Vagina (tissue), 2 donors: ENCODE measurements at regions not wholly inside any gene's neighbourhood (a gene's known extent, or its start where the extent isn't known, plus 50 kb on each side); places are given as distances from the start of the nearest gene placed in this dataset.
"Not testable (repeated sequence)": the region's sequence is repeated elsewhere in the genome, so short reads cannot be mapped to it uniquely, and the experiment has no call there.

Experiments used
- DNase-seq, 2 donors: peaks; one replicate each; pipeline ENCODE4 v3.0.0-alpha.2; 2017; ENCODE audit errors: extremely low spot score in 2 of 2
- H3K27ac ChIP-seq: fragments of 200-600 bp; sonication (generic); one replicate; pipeline ENCODE4 v1.5.1; 2019
- H3K27me3 ChIP-seq: fragments of 200-600 bp; sonication (generic); one replicate; pipeline ENCODE4 v1.5.1; 2019
- H3K36me3 ChIP-seq, 2 donors: fragments of 200-600 bp; sonication (generic); one replicate each; pipeline ENCODE4 v1.5.1; 2017 to 2019
- H3K4me1 ChIP-seq: fragments of 200-600 bp; sonication (generic); one replicate; pipeline ENCODE4 v1.5.1; 2019
- H3K4me3 ChIP-seq, 2 donors: fragments of 200-600 bp; sonication (generic); 1 replicate in 1 of 2; 2 replicates in 1 of 2; pipeline ENCODE4 v1.5.1; 2016 to 2019
- H3K9me3 ChIP-seq: fragments of 200-600 bp; sonication (generic); one replicate; pipeline ENCODE4 v1.5.1; 2019
- CTCF ChIP-seq, 3 experiments: fragments of 450-650 bp in 2 of 3; fragments of 200-600 bp in 1 of 3; sonication (generic) in 1 of 3; IDR thresholded peaks; one replicate each; pipeline ENCODE4 v1.5.1; 2017 to 2019; ENCODE audit warnings: antibody characterized with exemption in 3 of 3, mild to moderate bottlenecking in 2 of 3, moderate library complexity in 2 of 3
- POLR2A ChIP-seq, 2 donors: fragments of 450-650 bp; IDR thresholded peaks; one replicate each; pipeline ENCODE4 v1.6.1; 2017; ENCODE audit warnings: antibody characterized with exemption in 2 of 2, mild to moderate bottlenecking in 2 of 2, moderate library complexity in 2 of 2
- POLR2AphosphoS5 ChIP-seq, 2 donors: sonication (generic); formaldehyde crosslinking; IDR thresholded peaks; one replicate each; pipeline ENCODE4 v1.9.0; 2017; ENCODE audit warnings: antibody characterized with exemption in 2 of 2, mild to moderate bottlenecking in 2 of 2, low read depth in 1 of 2; ENCODE audit not compliant: insufficient read depth in 1 of 2
- intact Hi-C: fragments of 100-400 bp; cut with DNase I; formaldehyde crosslinking; loops from one replicate; pipeline ENCODE4 v1.15.1; 2023

- no peaks in the 10 kb centered on the region for H3K9me3 ChIP-seq
- no peaks in the 10 kb centered on the region for H3K4me1 ChIP-seq
- no peak overlapping the region for H3K27ac ChIP-seq
- H3K27me3 ChIP-seq = no peaks in the 10 kb centered on the region
- no peaks in the 10 kb centered on the region for H3K36me3 ChIP-seq
- no peak overlapping the region for H3K4me3 ChIP-seq
- no peak for TF ChIP-seq CTCF (IDR thresholded peaks at IDR 0.05)
- no peak for TF ChIP-seq POLR2A (IDR thresholded peaks at IDR 0.05)
- intact Hi-C loops = no loop called here
- no peak for DNase-seq
These were observed 107.2 kb upstream of the MARK1 start for GRCh38 chr1:220420726-220421125.

DNA sequence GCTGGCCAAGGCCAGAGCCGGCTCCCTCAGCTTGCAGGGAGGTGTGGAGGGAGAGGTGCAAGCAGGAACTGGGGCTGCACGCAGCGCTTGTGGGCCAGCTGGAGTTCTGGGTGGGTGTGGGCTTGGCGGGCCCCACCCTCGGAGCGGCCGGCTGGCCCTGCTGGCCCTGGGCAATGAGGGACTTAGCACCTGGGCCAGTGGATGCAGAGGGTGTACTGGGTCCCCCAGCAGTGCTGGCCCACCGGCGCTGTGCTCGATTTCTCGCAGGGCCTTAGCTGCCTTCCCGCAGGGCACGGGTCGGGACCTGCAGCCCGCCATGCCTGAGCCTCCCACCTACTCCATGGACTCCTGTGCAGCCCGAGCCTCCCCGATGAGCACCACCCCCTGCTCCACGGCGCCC, 115.6 kb upstream of the MARK1 start:
- H3K27ac ChIP-seq, H3K4me1 ChIP-seq, H3K9me3 ChIP-seq, intact Hi-C loops, H3K4me3 ChIP-seq, H3K36me3 ChIP-seq, DNase-seq, H3K27me3 ChIP-seq: not testable (repeated sequence)

GRCh38 chr1:220410611-220411010, 117.3 kb upstream of the MARK1 start:
- intact Hi-C loops = no loop called here
- Histone ChIP-seq H3K27me3 (no peaks in the 10 kb centered on the region), H3K36me3 (no peaks in the 10 kb centered on the region), H3K4me3 (no peak overlapping the region), H3K9me3 (no peaks in the 10 kb centered on the region), H3K27ac (no peak overlapping the region), H3K4me1 (peaks cover 7% of the 10 kb centered on the region)
- no peak for TF ChIP-seq POLR2A (IDR thresholded peaks at IDR 0.05)
- no peak for DNase-seq

- no peak overlapping the region for H3K27ac ChIP-seq
- intact Hi-C loops = no loop called here
- no peaks in the 10 kb centered on the region for H3K9me3 ChIP-seq
- H3K4me3 ChIP-seq = no peak overlapping the region
- no peaks in the 10 kb centered on the region for H3K36me3 ChIP-seq
- no peaks in the 10 kb centered on the region for H3K27me3 ChIP-seq
- DNase-seq = no peak
- no peak for TF ChIP-seq CTCF (IDR thresholded peaks at IDR 0.05)
- no peak for TF ChIP-seq POLR2AphosphoS5 (IDR thresholded peaks at IDR 0.05; ENCODE audit: insufficient read depth in 1 of 2, low read depth in 1 of 2)
- no peak for TF ChIP-seq POLR2A (IDR thresholded peaks at IDR 0.05)
- peaks cover 7% of the 10 kb centered on the region for H3K4me1 ChIP-seq
These were observed 118.0 kb upstream of the MARK1 start for GRCh38 chr1:220409771-220410595.

DNA sequence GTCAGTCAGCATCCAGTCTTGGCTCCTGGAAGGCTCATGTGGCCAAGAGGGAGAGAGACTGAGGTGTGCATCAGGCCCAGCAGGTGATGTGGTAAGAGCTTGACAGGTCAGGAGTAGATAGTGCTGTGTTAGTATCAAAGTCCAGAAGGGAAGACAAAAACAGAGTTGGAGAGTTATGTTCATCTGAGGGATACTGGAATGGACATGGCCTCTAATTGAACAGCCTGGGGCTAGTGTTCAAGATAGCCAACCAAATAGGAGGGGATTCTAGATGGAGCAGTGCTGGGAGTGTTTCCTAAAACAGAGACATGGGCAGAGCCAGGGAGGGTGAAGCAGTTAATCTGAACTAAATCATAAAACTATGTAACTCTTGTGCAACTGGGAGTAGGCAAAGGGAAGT, 120.7 kb upstream of the MARK1 start:
- no peak overlapping the region for H3K4me3 ChIP-seq
- peaks cover 7% of the 10 kb centered on the region for H3K4me1 ChIP-seq
- DNase-seq = no peak
- TF ChIP-seq CTCF (IDR thresholded peaks at IDR 0.05) (no peak), POLR2A (IDR thresholded peaks at IDR 0.05) (no peak), POLR2AphosphoS5 (IDR thresholded peaks at IDR 0.05; ENCODE audit: insufficient read depth in 1 of 2, low read depth in 1 of 2) (no peak)
- intact Hi-C loops = no loop called here
- H3K9me3 ChIP-seq = no peaks in the 10 kb centered on the region
- H3K36me3 ChIP-seq = no peaks in the 10 kb centered on the region
- no peak overlapping the region for H3K27ac ChIP-seq
- H3K27me3 ChIP-seq = no peaks in the 10 kb centered on the region

- intact Hi-C loops = no loop called here
- Histone ChIP-seq H3K9me3 (no peaks in the 10 kb centered on the region), H3K27ac (no peak overlapping the region), H3K4me1 (no peaks in the 10 kb centered on the region), H3K36me3 (no peaks in the 10 kb centered on the region), H3K27me3 (no peaks in the 10 kb centered on the region), H3K4me3 (no peak overlapping the region)
- no peak for TF ChIP-seq POLR2A (IDR thresholded peaks at IDR 0.05)
- no peak for TF ChIP-seq CTCF (IDR thresholded peaks at IDR 0.05)
- no peak for TF ChIP-seq POLR2AphosphoS5 (IDR thresholded peaks at IDR 0.05; ENCODE audit: insufficient read depth in 1 of 2, low read depth in 1 of 2)
- DNase-seq = no peak
These were observed 126.0 kb upstream of the RAB3GAP2 start for GRCh38 chr1:220398238-220398637.
